Omental fat pad (tissue), 3 donors: ENCODE measurements at regions not wholly inside any gene's neighbourhood (a gene's known extent, or its start where the extent isn't known, plus 50 kb on each side); places are given as distances from the start of the nearest gene placed in this dataset.

Experiments
- ATAC-seq: fragments of 150-250 bp; one replicate; pipeline ENCODE4 v1.9.1; 2016; ENCODE audit warnings: mild to moderate bottlenecking, moderate library complexity; ENCODE audit not compliant: low FRiP score
- DNase-seq: peaks from one replicate; pipeline ENCODE4 v3.0.0-alpha.2; 2019; ENCODE audit warnings: low spot score
- TF ChIP-seq, protein P1 (sequence below), 3 donors: fragments of 450-650 bp; IDR thresholded peaks; one replicate each; pipeline ENCODE4 v1.5.1; 2016 to 2017; ENCODE audit warnings: antibody characterized with exemption in 3 of 3, mild to moderate bottlenecking in 3 of 3, moderate library complexity in 2 of 3

DNA sequence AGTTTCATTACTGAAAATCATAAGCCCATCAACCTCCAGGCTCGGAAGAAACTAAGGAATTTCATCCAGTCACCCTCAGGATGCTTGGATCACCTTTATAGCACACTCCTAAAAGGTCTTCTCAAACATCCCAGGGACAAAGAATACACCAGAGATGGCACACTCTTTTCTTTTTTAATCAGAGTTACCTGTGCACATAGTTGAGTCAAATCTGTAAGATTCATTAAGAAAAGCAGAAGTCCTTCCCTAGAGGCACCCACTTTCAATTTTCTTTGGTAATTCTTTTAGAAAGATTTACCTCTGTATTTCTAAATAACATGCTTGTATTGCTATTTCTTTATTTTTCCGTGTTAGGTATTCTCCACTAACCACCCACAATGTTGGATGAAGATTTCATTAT, 50.6 kb upstream of the IL6 start:
- ATAC-seq (no peak), DNase-seq (no peak)
- TF ChIP-seq, protein P1, sequence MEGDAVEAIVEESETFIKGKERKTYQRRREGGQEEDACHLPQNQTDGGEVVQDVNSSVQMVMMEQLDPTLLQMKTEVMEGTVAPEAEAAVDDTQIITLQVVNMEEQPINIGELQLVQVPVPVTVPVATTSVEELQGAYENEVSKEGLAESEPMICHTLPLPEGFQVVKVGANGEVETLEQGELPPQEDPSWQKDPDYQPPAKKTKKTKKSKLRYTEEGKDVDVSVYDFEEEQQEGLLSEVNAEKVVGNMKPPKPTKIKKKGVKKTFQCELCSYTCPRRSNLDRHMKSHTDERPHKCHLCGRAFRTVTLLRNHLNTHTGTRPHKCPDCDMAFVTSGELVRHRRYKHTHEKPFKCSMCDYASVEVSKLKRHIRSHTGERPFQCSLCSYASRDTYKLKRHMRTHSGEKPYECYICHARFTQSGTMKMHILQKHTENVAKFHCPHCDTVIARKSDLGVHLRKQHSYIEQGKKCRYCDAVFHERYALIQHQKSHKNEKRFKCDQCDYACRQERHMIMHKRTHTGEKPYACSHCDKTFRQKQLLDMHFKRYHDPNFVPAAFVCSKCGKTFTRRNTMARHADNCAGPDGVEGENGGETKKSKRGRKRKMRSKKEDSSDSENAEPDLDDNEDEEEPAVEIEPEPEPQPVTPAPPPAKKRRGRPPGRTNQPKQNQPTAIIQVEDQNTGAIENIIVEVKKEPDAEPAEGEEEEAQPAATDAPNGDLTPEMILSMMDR (IDR thresholded peaks at IDR 0.05): no peak

DNA sequence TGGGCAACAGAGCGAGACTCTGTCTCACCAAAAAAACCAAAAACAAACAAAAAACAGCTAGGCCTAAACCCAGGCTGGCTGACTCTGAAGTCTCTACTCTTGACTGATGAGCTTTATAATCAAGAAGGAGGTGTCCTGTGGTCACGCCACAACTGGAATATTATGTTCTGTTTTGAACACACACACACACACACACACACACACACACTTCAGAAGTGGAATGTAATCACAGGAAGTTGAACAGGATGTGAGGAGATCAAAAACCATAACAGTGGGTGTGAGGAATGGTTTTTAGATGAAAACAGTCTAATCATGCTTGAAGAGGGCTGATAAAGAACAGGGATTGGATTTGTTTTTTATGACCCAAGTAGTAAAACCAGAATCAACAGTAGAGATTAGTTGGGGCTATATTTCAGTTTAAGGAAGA, 51.1 kb upstream of the IL6 start:
- no peak for ATAC-seq
- TF ChIP-seq, protein P1 (IDR thresholded peaks at IDR 0.05): no peak
- no peak for DNase-seq

DNA sequence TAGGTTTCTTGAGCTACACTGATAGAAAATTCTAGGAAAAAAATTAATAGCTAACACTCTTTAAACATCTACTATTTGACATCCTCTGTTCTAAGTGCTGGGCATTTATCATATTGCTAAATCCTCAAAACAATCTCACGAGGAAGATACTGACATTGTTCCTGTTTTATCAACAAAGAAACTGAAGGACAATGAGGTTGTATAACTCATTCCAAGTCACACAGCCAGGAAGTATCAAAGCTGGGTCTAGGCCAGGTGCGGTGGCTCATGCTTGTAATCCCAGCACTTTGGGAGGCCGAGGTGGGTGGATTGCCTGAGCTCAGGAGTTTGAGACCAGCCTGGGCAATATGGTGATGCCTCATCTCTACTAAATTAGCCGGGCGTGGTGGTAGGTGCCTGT, 51.6 kb upstream of the IL6 start:
- DNase-seq (no peak), ATAC-seq (no peak)
- TF ChIP-seq, protein P1 (IDR thresholded peaks at IDR 0.05): no peak

DNA sequence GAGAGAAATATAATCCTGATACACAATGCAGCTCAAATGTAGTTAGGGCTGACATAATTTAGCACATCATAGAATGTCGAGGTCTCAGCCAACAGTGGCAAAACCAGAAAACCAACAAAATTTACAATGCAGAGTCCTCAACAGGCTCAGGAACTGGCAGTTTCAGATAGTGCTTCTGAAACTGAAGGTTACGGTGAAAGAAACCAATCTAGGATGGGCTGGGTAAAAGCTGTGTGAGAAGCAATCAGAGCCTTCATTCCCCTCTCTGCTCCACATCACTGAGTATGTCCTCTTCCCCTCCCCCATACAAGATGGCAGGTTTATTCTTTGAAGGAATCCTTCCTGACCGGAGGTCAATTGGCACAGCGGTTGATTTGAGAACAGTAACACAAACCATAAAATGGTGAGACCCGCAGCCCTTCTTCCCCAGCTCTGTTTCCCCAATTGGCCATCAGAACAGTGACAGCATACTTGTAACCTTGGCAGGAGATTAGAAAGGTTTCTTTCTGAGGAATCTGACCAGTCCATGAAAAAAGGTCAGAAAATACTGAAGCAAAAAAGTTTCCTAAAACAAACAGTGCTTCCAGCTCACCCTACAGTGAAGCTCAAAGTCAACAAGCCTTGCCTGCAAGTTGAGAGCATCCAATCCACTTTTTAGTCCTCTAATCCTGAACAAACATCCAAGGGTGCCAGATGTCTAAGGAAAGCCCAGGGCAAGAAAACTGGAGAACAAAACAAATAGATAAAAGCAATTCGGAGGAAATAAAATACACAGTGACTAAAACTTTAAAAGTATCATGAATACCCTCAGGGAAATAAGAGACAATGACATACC, 53.9 kb upstream of the IL6 start:
- no peak for DNase-seq
- no peak for ATAC-seq
- TF ChIP-seq, protein P1 (IDR thresholded peaks at IDR 0.05): no peak

DNA sequence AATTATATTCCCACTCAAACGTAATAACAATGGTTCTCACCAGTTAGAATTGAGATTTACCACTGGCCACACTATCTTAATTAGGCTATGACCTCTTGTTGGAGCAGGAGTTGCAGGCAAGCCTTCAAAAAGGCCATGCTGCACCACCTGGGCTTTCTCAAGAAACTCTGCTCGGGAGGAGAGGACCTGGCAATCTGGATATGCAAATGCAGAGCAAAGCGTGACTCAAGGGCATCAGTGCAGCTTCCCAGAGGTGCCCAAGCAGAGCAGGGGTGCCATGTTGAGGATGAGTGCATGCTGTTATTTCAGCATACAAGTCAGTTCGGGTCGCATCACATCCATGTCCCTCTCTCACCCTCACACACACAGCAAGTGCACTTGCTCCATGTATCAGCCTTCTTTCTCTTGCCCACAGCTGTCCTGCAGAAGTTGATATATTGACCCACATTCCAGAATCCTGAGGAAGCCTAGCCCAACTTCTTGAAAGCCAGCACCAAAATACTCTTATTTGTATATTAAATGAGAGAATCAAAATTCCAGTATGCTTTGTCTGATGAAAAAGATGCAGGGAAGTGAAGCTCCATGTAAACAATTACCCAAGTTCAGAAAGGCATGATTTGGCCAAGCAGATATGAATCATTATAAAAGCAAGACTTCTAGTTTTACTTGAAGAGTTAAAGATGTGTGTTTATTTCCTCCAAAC, 55.7 kb upstream of the IL6 start:
- DNase-seq (no peak), ATAC-seq (no peak)

DNA sequence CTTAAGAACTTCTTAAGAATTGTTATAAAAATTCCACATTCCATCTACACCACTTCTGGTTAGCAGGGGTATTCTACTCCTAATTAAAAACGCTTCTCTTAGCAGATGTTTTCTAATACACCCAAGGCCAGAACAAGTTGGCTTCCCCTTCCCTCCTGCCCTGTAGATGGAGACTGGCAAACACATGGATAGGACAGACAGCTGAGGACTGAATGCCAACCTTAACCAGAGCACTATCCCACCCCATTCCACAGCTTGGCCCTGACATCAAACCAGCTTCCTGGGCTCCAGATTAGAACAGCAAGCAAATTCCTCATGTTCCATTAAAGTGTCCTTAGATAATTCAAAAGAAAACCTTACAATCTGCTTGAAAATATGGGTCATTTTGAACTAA, 56.6 kb upstream of the IL6 start:
- TF ChIP-seq, protein P1 (IDR thresholded peaks at IDR 0.05): no peak
- DNase-seq: no peak
- no peak for ATAC-seq

More for the DNA sequence above, 55.7 kb upstream of the IL6 start:
- TF ChIP-seq, protein P1 (IDR thresholded peaks at IDR 0.05): no peak
